GM18517 (cell line): ENCODE measurements at regions not wholly inside any gene's neighbourhood (a gene's known extent, or its start where the extent isn't known, plus 50 kb on each side); places are given as distances from the start of the nearest gene placed in this dataset.
"Not testable (repeated sequence)": the region's sequence is repeated elsewhere in the genome, so short reads cannot be mapped to it uniquely, and the experiment has no call there.

Experiments used
- ATAC-seq: cut with Tn5 transposase; IDR thresholded peaks from one replicate; pipeline ENCODE4 v1.9.1; 2021; ENCODE audit warnings: mild to moderate bottlenecking, moderate library complexity; ENCODE audit not compliant: unreplicated experiment

GRCh38 chr1:90357995-90358394 lies 359.1 kb downstream of the BARHL2 start:
- ATAC-seq, result no peak

- no peak for ATAC-seq
Observed at GRCh38 chr1:90356991-90357390, 360.1 kb downstream of the BARHL2 start.

GRCh38 chr1:90356101-90356500 lies 361.0 kb downstream of the BARHL2 start:
- ATAC-seq, result no peak

- no peak for ATAC-seq
Observed at GRCh38 chr1:90354704-90355103, 359.8 kb downstream of the ZNF326 start.

- no peak for ATAC-seq
Observed at GRCh38 chr1:90351019-90351418, 356.1 kb downstream of the ZNF326 start.

GRCh38 chr1:90349510-90349909 lies 354.6 kb downstream of the ZNF326 start:
- no peak for ATAC-seq

- no peak for ATAC-seq
Observed at GRCh38 chr1:90348934-90349333, 354.0 kb downstream of the ZNF326 start.

GRCh38 chr1:90348459-90348858 lies 353.5 kb downstream of the ZNF326 start:
- ATAC-seq, result not testable (repeated sequence)

- ATAC-seq, result no peak
Observed at GRCh38 chr1:90347366-90347765, 352.5 kb downstream of the ZNF326 start.

- no peak for ATAC-seq
Observed at GRCh38 chr1:90346757-90347156, 351.8 kb downstream of the ZNF326 start.

- ATAC-seq, result no peak
Observed at GRCh38 chr1:90346349-90346748, 351.4 kb downstream of the ZNF326 start.

GRCh38 chr1:90344963-90345730 lies 350.2 kb downstream of the ZNF326 start:
- ATAC-seq, result no peak

GRCh38 chr1:90341516-90341915 lies 346.6 kb downstream of the ZNF326 start:
- ATAC-seq, result no peak

- ATAC-seq, result no peak
Observed at GRCh38 chr1:90340606-90341005, 345.7 kb downstream of the ZNF326 start.

GRCh38 chr1:90339811-90340210 lies 344.9 kb downstream of the ZNF326 start:
- ATAC-seq, result no peak

GRCh38 chr1:90336552-90337324 lies 341.8 kb downstream of the ZNF326 start:
- no peak for ATAC-seq

GRCh38 chr1:90335558-90335957 lies 340.6 kb downstream of the ZNF326 start:
- no peak for ATAC-seq

- ATAC-seq, result no peak
Observed at GRCh38 chr1:90334137-90334536, 339.2 kb downstream of the ZNF326 start.

- ATAC-seq, result no peak
Observed at GRCh38 chr1:90325168-90325567, 330.3 kb downstream of the ZNF326 start.

GRCh38 chr1:90322186-90322585 lies 327.3 kb downstream of the ZNF326 start:
- ATAC-seq, result no peak

GRCh38 chr1:90319918-90320317 lies 325.0 kb downstream of the ZNF326 start:
- ATAC-seq, result no peak

GRCh38 chr1:90318431-90318830 lies 323.5 kb downstream of the ZNF326 start:
- ATAC-seq, result no peak
